GM12874 (cell line): ENCODE measurements at regions not wholly inside any gene's neighbourhood (a gene's known extent, or its start where the extent isn't known, plus 50 kb on each side); places are given as distances from the start of the nearest gene placed in this dataset.

Source experiments
- TF ChIP-seq, protein P1 (sequence below): IDR thresholded peaks from 2 replicates; pipeline ENCODE4 v1.5.1; 2011; ENCODE audit warnings: low read depth, mild to moderate bottlenecking, control low read depth, low read length, moderate library complexity; ENCODE audit not compliant: insufficient read depth

DNA sequence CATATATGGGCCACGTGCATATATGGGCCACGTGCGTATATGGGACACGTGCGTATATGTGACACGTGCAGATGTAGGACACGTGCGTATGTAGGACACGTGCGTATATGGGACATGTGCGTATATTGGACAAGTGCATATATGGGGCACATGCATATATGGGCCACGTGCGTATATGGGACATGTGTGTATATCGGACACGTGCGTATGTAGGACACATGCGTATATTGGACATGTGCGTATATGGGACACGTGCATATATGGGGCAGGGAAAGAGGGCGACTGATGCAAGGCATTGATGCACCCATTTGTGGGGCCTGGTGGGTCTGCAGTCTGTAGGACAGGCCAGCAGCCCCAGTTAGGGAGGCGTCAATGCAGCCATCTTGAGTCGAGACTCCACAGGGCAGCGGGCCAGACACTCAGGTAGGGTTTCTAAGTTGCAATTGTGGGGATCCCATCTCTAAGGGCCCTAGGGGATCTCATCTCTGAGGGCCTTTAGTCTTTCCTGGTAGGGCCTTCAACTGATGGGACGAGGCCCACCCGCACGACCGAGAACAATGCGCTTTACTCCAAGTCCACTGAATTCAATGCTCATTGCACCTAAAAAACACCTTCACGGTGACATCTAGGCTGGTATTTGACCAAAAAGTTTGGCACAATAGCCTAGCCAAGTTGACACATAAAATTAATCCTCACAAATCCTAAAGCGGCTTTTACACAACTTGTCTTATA lies 92.3 kb upstream of the ZNF516 start:
- TF ChIP-seq, protein P1, sequence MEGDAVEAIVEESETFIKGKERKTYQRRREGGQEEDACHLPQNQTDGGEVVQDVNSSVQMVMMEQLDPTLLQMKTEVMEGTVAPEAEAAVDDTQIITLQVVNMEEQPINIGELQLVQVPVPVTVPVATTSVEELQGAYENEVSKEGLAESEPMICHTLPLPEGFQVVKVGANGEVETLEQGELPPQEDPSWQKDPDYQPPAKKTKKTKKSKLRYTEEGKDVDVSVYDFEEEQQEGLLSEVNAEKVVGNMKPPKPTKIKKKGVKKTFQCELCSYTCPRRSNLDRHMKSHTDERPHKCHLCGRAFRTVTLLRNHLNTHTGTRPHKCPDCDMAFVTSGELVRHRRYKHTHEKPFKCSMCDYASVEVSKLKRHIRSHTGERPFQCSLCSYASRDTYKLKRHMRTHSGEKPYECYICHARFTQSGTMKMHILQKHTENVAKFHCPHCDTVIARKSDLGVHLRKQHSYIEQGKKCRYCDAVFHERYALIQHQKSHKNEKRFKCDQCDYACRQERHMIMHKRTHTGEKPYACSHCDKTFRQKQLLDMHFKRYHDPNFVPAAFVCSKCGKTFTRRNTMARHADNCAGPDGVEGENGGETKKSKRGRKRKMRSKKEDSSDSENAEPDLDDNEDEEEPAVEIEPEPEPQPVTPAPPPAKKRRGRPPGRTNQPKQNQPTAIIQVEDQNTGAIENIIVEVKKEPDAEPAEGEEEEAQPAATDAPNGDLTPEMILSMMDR: no peak

DNA sequence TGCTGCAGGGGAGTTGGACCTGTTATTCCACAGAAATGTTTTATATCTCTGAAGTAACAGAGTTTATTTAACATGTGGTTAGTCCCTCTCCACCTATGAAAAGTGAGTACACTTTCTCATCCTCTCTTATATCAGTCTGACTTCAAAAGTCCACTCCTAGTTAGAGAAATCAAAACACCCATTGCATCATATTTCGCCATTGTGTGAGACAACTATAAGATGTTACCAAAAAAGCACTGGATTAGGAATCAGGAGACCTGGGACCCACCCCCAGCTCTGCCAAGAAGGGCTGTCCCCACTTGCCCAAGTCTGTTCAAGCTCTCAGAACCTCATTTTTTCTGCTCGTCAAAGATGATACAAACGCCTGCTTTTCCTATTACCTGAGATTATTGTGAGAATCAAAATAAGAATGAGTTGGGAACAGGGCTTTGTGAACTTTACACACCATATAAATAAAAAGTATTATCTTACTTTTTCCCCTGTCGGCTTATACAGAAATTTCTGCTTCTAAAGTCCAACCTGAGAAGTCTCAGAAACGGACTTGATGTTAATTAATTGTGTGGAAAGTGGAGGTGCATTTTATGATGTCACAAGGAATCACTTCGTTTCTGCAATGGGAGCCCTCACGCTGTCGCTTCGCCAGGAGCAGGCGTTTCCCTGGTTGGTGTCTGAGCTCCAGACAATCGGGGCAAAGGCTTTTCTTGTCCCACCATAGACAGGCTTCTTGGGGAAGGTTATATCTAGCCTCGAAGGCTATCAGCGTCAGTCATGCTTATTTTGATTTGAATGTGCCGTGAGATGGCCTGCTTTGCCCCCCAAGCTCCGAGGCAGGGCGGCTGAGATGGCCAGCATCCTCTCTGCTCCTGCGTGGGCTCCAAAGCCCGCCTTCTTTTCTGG lies 89.6 kb upstream of the ZNF516 start:
- TF ChIP-seq, protein P1: no peak

GRCh38 chr18:76581261-76581660 lies 86.2 kb upstream of the ZNF516 start:
- TF ChIP-seq, protein P1: no peak

DNA sequence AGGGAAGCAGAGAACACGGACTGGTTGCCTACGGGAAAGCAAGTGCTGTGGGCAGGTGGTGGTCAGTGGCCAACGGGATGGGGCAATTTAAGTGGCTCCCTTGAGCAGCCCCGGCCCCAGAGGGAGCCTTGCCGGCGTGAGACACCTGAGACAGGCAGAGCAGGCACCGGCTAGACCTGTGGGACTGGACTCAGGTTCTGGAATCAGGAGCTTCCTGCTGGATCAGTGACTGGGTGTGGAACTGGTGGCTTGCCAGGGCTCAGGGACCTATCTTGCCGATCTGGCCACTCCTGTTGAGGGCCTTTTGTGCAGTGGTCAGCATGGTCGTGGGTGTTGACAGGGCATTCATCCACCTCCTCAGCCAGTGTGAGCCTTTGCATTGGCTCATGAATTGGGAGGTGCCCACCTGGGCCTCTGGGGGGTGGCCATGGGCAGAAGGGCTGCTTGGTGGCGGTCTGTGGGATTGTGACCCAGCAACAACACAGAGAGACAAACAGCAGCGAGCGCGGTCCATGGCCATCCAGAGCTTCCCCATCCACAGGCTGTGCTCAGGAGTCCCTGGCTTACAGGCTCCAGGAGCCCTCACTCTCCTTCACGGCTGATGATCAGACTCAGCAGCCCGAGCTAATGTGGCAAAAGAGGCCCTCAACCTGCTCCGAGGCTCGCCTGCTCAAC lies 85.4 kb upstream of the ZNF516 start:
- TF ChIP-seq, protein P1: no peak

GRCh38 chr18:76579301-76579695 lies 84.3 kb upstream of the ZNF516 start:
- TF ChIP-seq, protein P1: no peak

DNA sequence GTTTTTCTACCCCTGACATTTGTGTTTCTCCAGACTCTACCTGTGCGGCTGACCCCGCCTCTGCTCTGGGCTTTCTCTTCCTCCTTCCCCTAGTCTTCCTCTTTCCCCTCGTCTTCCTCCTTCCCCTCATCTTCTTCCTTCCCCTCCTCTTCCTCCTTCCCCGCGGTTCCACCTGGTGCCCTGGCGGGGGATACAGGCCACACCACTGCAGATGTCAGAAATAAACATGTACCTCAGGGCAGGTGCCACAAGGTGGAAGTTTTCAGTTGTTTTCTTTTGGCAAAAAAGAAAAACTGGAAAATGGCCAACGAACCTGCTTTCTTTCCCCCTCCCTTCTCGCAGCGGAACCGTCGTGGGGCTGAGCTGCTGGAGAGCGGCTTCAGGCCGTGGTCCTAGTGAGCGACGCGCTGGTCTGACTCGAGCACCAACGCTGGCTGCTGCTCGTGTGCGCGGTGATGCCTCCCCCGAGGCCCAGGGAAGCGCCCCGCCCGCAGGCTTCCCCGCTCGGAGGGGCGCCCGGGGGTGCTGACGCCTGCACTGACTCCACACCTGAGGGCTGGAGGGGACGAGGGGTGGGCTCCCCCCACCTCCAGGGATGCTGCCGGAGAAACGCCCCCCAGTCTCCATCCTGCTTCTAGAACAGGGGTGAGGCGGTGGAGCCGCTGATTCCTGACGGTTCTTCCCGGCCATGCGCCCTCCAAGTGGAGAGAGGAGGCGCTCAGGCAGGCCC lies 83.7 kb upstream of the ZNF516 start:
- TF ChIP-seq, protein P1: no peak
